HUES48 (cell line): ENCODE measurements at regions not wholly inside any gene's neighbourhood (a gene's known extent, or its start where the extent isn't known, plus 50 kb on each side); places are given as distances from the start of the nearest gene placed in this dataset.

Experiments
- H3K27ac ChIP-seq: one replicate; pipeline ENCODE4 v1.7.0; 2013; ENCODE audit warnings: low read depth, low read length, inconsistent platforms
- H3K27me3 ChIP-seq: 2 replicates; pipeline ENCODE4 v1.6.1; 2013; ENCODE audit warnings: mild to moderate bottlenecking, low read length; ENCODE audit not compliant: control insufficient read depth, insufficient read depth
- H3K36me3 ChIP-seq: 2 replicates; pipeline ENCODE4 v1.6.1; 2013; ENCODE audit warnings: low read length; ENCODE audit not compliant: control insufficient read depth, insufficient read depth
- H3K4me1 ChIP-seq: 2 replicates; pipeline ENCODE4 v1.6.1; 2013; ENCODE audit warnings: mild to moderate bottlenecking, low read length; ENCODE audit not compliant: control insufficient read depth, insufficient read depth
- H3K4me3 ChIP-seq: 2 replicates; pipeline ENCODE4 v1.5.1; 2013; ENCODE audit warnings: mild to moderate bottlenecking, low read depth, low read length
- H3K9ac ChIP-seq: 2 replicates; pipeline ENCODE4 v1.6.1; 2013; ENCODE audit warnings: mild to moderate bottlenecking, low read depth, low read length, moderate library complexity
- H3K9me3 ChIP-seq: 2 replicates; pipeline ENCODE4 v1.6.1; 2013; ENCODE audit warnings: low read length; ENCODE audit not compliant: control insufficient read depth, insufficient read depth

- H3K9ac ChIP-seq, result no peak overlapping the region
- H3K27ac ChIP-seq, result no peak overlapping the region
- no peaks in the 10 kb centered on the region for H3K27me3 ChIP-seq
- no peak overlapping the region for H3K4me3 ChIP-seq
- peaks cover 2% of the 10 kb centered on the region; the same call in 1 of the 2 replicates for H3K36me3 ChIP-seq
- H3K4me1 ChIP-seq, result peaks cover 28% of the 10 kb centered on the region
- H3K9me3 ChIP-seq, result no peaks in the 10 kb centered on the region
These were observed 74.4 kb upstream of the ARHGAP32 start for GRCh38 chr11:129266536-129266935.

- no peak overlapping the region for H3K9ac ChIP-seq
- peaks cover 34% of the 10 kb centered on the region for H3K4me1 ChIP-seq
- peaks cover 2% of the 10 kb centered on the region; the same call in 1 of the 2 replicates for H3K36me3 ChIP-seq
- no peak overlapping the region for H3K4me3 ChIP-seq
- no peaks in the 10 kb centered on the region for H3K9me3 ChIP-seq
- no peaks in the 10 kb centered on the region for H3K27me3 ChIP-seq
- H3K27ac ChIP-seq, result no peak overlapping the region
These were observed 73.1 kb upstream of the ARHGAP32 start for GRCh38 chr11:129265125-129265788.

GRCh38 chr11:129264114-129264513 is 72.0 kb upstream of the ARHGAP32 start:
- no peak overlapping the region for H3K27ac ChIP-seq
- H3K9ac ChIP-seq, result no peak overlapping the region
- no peak overlapping the region for H3K4me3 ChIP-seq
- H3K27me3 ChIP-seq, result no peaks in the 10 kb centered on the region
- H3K4me1 ChIP-seq, result peaks cover 45% of the 10 kb centered on the region
- no peaks in the 10 kb centered on the region for H3K9me3 ChIP-seq
- H3K36me3 ChIP-seq, result peaks cover 2% of the 10 kb centered on the region; the same call in 1 of the 2 replicates

- H3K36me3 ChIP-seq, result peaks cover 2% of the 10 kb centered on the region; the same call in 1 of the 2 replicates
- H3K4me1 ChIP-seq, result peaks cover 57% of the 10 kb centered on the region
- H3K9ac ChIP-seq, result peak overlapping the region; percentile 6; the same call in 1 of the 2 replicates
- H3K9me3 ChIP-seq, result no peaks in the 10 kb centered on the region
- H3K27me3 ChIP-seq, result no peaks in the 10 kb centered on the region
- no peak overlapping the region for H3K4me3 ChIP-seq
- peak overlapping the region; percentile 22 for H3K27ac ChIP-seq
These were observed 68.6 kb upstream of the ARHGAP32 start for GRCh38 chr11:129260750-129261149.

GRCh38 chr11:129259931-129260348 is 67.8 kb upstream of the ARHGAP32 start:
- Histone ChIP-seq H3K27ac (no peak overlapping the region), H3K4me3 (no peak overlapping the region; the same call in 1 of the 2 replicates), H3K9me3 (no peaks in the 10 kb centered on the region), H3K4me1 (peaks cover 55% of the 10 kb centered on the region), H3K9ac (no peak overlapping the region), H3K36me3 (no peaks in the 10 kb centered on the region; the same call in 1 of the 2 replicates), H3K27me3 (no peaks in the 10 kb centered on the region)

GRCh38 chr11:129258205-129258604 is 66.1 kb upstream of the ARHGAP32 start:
- Histone ChIP-seq H3K9me3 (no peaks in the 10 kb centered on the region), H3K4me3 (no peak overlapping the region), H3K27ac (no peak overlapping the region), H3K36me3 (no peaks in the 10 kb centered on the region), H3K4me1 (peaks cover 72% of the 10 kb centered on the region), H3K9ac (no peak overlapping the region), H3K27me3 (no peaks in the 10 kb centered on the region)

- no peaks in the 10 kb centered on the region for H3K9me3 ChIP-seq
- no peak overlapping the region for H3K27ac ChIP-seq
- H3K9ac ChIP-seq, result no peak overlapping the region
- no peak overlapping the region for H3K4me3 ChIP-seq
- H3K36me3 ChIP-seq, result no peaks in the 10 kb centered on the region
- H3K27me3 ChIP-seq, result no peaks in the 10 kb centered on the region
- H3K4me1 ChIP-seq, result peaks cover 79% of the 10 kb centered on the region
These were observed 65.4 kb upstream of the ARHGAP32 start for GRCh38 chr11:129257512-129257911.

- Histone ChIP-seq H3K27ac (peak overlapping the region; percentile 86), H3K9me3 (no peaks in the 10 kb centered on the region), H3K4me3 (peak overlapping the region; percentile 56), H3K36me3 (no peaks in the 10 kb centered on the region), H3K9ac (0 out of 2 replicates have a peak overlapping the region, but pooled peaks have one; percentile 4), H3K27me3 (no peaks in the 10 kb centered on the region), H3K4me1 (peaks cover 87% of the 10 kb centered on the region)
These were observed 60.5 kb upstream of the ARHGAP32 start for GRCh38 chr11:129252621-129253020.

GRCh38 chr11:129251067-129251466 is 58.9 kb upstream of the ARHGAP32 start:
- no peak overlapping the region for H3K27ac ChIP-seq
- H3K9ac ChIP-seq, result no peak overlapping the region
- peaks cover 80% of the 10 kb centered on the region for H3K4me1 ChIP-seq

GRCh38 chr11:129249923-129250322 is 57.8 kb upstream of the ARHGAP32 start:
- Histone ChIP-seq H3K27ac (no peak overlapping the region), H3K36me3 (no peaks in the 10 kb centered on the region), H3K4me1 (peaks cover 74% of the 10 kb centered on the region), H3K9ac (no peak overlapping the region), H3K27me3 (no peaks in the 10 kb centered on the region), H3K9me3 (no peaks in the 10 kb centered on the region), H3K4me3 (no peak overlapping the region; the same call in 1 of the 2 replicates)

More at GRCh38 chr11:129251067-129251466, 58.9 kb upstream of the ARHGAP32 start:
- H3K27me3 ChIP-seq, result no peaks in the 10 kb centered on the region
- H3K36me3 ChIP-seq, result no peaks in the 10 kb centered on the region
- no peak overlapping the region for H3K4me3 ChIP-seq
- H3K9me3 ChIP-seq, result no peaks in the 10 kb centered on the region

- no peak overlapping the region for H3K9ac ChIP-seq
- no peaks in the 10 kb centered on the region for H3K9me3 ChIP-seq
- no peak overlapping the region for H3K27ac ChIP-seq
- H3K4me1 ChIP-seq, result peaks cover 68% of the 10 kb centered on the region
- H3K27me3 ChIP-seq, result no peaks in the 10 kb centered on the region
- H3K36me3 ChIP-seq, result no peaks in the 10 kb centered on the region
- H3K4me3 ChIP-seq, result no peak overlapping the region
These were observed 57.2 kb upstream of the ARHGAP32 start for GRCh38 chr11:129249351-129249750.
